Left renal cortex interstitium (tissue), 4 donors: ENCODE measurements at regions not wholly inside any gene's neighbourhood (a gene's known extent, or its start where the extent isn't known, plus 50 kb on each side); places are given as distances from the start of the nearest gene placed in this dataset.

Experiments
- DNase-seq, 4 donors: peaks; one replicate each; pipeline ENCODE4 v3.0.0-alpha.2; 2013; ENCODE audit warnings: low read depth in 4 of 4, low spot score in 2 of 4, missing footprints in 1 of 4

DNA sequence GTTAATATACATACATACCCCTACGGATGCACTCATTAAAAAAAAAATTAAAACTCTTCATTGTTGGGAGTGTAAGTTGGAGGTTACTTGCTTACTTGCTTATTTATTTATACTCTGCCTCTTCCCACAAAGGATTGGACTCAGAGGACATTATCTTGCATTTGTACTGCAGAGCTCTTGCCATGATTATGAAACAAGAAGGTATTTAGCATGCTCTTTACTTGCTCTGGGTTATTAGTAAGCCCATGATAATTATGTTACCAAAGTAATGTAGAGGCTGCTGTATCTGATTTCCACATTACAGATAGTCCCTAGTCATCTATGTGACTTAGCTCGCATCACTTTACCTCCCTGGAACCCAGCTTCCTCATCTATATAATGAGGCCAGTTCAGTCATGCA is 355.1 kb upstream of the PTBP2 start:
- DNase-seq, result no peak

DNA sequence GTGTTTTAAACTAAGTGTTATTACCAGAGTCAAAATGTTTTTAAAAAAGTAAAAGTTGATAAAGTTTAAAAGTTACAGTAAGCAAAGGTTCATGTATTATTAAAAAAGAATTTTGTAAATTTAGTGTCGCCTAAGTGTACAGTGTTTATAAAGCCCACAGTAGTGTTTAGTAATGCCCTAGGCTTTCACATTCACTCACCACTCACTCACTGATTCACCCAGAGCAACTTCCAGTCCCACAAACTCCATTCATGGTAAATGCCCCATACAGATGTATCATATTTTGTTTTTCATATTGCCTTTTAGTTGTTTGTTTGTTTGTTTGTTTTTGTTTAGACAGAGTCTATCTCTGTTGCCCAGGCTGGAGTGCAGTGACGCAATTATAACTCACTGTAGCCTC is 353.8 kb upstream of the PTBP2 start:
- no peak for DNase-seq

DNA sequence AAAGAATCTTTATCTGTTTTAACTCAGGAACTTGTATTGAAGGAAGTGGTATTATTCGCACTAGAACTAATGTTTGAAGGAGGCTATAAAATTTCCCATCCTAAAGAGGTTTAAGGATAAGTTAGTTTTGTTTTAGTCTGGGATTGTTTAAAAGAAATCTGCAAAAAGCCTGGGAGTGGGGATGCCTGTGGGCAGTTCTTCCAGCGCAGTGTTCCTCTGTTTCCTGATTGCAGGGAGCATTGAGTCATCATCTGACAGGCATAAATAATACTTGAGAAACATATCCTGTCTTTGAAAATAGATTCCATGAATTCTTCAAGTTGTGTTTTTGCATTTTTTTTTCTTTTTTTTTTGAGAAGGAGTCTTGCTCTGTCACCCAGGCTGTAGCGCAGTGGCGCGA is 350.8 kb upstream of the PTBP2 start:
- no peak for DNase-seq

DNA sequence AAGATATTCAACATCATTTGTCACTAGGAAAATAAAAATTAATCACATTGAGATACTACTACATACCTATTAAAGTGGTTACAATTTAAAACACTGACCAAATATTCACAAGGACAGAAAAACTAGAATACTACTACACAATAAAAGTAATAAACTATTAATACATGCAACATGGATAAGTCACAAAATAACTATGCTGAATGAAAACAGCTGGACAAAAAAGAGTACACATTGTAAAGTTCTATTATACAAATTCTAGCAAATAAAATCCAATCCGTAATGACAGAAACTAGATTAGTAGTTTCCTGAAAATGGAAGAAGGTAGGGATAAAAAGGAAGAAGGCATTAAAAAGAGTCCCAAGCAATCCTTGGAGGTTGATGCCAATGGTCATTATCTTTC is 348.7 kb upstream of the PTBP2 start:
- DNase-seq, result no peak

DNA sequence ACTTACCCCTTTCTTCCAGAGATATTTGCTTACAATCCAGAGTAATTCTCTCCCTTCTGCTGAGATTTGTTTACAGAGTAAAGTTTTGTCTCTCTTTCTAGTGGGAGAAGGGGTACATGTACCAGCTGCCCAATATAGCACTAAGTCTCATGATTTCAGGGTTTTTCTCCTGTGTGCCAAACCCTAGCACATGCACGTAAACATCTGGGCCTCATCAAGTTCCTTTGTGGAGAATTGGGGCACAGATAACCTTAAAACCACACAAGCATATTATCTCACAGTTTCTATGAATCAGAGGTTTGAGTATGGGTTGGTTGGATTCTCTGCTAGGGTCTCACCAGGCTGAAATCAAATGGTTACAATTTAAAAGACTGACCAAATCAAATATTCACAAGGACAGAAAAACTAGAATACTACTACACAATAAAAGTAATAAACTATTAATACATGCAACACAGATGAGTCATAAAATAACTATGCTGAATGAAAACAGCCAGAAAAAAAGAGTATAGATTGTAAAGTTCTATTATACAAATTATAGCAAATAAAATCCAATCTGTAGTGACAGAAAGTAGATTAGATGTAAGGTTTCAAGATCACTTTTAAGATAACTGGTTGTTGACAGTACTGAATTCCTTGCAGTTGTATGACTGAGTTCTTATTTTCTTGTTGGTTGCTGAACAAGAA is 347.4 kb upstream of the PTBP2 start:
- DNase-seq, result no peak

DNA sequence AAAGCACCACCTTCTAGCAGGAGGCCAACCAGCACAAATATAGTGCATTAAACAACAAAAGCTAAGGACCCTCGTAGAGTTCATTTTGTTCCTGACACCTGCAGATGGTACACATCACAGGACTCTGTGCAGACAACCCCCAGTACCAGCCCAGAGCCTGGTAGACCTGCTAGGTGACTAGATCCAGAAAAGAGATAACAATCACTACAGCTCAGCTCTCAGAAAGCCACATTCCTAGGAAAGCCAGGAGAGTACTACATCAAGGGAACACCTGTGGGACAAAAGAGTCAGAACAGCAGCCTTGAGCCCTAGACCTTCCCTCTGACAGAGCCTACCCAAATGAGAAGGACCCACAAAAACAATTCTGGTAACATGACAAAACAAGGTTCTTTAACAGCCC is 344.7 kb upstream of the PTBP2 start:
- no peak for DNase-seq

DNA sequence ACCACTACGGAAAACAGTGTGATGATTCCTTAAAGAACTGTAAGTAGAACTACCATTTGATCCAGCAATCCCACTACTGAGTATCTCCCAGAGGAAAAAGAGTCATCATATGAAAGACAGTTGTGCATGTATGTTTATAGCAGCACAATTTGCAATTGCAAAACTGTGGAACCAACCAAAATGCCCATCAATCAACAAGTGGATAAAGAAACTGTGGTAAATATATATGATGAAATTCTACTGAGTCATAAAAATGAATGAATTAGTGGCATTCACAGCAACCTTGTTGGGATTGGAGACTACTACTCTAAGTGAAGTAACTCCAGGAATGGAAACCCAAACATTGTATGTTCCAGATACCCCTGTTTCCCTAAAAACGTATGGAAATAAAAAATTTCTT is 337.0 kb upstream of the PTBP2 start:
- no peak for DNase-seq

DNA sequence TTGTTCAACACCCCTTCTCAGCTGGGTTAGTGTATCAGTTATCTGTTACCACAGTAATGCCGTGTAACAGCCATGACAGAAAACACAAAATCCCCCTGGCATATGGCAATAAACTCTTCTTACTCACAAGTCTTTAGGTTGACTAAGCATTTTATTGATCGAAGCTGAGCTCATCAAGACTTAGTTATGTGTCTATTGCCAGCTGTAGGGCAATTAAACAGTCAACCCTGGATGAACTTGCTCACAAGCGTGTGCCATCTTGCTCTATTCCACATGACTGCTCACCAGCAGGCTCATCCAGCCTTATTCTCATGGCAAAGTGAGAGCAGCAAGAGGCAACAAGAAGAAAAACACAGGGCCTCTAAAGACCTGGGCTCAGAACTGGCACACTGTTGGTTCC is 333.8 kb upstream of the PTBP2 start:
- DNase-seq, result no peak

DNA sequence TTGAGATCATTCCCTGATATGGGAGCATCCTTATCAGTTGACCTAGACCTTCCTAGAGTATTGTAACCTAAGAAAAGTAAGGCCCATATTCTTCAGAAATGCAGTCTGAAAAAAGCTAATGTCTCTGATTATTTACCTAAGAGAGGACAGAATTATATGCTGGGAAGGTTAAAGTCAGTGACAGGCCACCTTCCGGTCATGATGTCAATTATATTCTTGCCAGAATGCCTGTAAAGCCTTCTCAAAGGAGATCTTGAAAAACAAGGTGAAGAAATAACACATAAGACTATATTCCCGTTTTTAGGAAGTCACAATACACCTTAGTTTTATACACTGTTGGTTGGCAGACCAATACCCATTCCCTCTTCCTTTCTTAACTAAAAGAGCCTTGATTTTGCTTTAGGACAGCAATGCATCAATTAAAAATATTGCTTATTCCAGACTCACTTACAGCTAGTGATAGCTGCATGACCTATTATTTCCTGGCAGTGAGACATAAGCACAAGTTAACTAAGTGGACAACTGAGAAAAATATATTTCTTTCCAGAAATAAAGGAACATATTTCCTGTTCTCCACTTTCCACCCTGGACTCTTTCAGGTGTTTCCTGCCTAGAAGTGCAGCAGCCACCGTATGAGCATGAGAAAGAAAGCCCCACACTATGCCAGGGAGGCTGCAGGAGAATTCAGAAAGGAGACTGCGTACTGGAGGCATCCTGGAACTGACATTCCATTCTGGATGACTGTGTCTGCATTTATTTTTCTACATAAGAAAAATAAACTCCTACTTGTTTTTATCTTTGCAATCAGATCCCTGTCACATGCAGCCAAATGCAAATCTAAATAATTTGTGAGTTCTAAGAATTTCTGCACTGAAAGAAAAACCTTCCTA is 332.9 kb upstream of the PTBP2 start:
- no peak for DNase-seq

DNA sequence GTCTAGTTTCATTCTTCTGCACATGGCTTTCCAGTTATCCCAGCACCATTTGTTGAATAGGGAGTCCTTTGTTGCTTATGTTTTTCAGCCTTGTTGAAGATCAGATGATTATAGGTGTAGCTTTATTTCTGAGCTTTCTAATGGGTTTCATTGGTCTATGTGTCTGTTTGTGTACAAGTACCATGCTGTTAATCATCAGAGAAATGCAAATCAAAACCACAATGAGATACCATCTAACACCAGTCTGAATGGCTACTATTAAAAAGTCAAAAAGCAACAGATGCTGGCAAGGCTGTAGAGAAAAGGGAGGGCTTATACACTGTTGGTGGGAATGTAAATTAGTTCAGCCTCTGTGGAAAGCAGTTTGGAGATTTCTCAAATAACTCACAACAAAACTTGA is 321.5 kb upstream of the PTBP2 start:
- DNase-seq, result no peak

DNA sequence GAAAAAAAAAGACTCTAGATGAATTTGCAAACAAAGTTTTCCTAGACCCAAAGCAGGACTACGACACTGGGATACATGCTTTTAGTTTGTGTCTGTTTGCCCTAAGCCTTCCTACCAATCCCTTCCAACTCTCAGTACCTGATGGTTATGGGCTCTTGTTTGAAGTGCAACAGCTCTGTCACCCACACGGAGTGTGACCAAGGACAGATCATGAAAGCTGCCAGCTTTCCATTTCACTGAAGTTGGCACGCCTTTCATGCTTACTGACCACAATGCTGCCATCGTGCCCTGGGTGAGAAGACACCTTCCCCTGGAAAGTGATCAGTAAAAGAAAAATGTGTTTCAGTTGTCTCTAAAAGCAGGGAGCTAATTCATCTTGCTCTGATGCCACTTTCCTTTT is 312.5 kb upstream of the PTBP2 start:
- DNase-seq, result no peak

DNA sequence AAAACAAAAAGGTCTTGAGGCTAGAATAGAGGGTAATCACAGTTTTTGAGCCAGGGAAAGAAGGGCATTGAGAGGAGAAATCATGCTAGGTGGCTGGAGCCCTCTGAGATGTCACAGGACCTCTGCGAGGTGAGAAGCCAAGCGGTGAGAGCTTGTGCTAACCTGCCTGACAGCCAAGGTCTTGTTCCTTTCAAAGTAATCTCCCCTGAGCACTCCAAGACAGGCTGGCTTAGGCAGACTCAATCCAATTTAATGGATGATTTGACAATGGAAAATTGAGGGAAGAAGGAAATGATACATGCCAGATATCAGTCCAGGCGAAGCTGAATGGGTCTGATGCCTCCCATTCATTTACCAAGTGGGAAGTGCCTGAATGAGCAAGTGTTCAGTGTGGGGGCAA is 311.9 kb upstream of the PTBP2 start:
- DNase-seq, result no peak

DNA sequence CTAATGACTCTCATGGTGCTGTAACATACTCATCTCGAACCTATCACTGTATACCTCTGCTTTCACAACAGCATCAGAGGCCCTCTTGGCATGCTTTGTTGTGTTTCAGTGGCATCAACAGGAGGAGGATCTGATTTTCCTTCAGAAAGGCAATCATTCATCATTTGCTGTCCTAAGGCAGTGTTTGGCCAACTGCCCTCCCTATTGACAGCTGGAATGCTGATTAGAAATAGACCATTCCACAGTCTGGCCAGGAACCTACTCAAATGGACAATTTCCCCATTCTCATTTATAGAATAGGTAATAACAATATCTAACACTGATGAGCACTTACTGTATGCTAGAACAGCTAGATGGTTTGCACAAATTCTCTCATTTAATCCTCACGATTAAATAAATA is 310.6 kb upstream of the PTBP2 start:
- DNase-seq, result no peak

DNA sequence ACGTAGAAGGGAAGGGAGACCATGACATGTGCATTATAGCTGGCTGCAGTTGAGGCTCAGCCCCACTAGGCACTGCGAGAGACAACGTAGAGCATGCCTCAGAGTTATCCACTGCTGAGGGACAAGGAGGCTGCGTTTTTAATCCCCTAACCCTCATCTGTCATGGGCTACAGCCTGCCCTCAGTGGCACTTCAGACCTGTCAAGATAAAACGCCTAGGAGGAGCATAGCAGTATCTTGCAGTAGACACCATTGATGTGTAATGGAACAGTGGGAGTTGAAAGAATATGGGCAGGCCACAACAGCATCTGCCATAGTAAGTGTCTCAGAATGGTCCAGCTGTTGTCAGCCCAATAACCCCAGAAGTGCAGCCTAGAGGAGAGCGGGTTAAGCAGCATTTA is 307.0 kb upstream of the PTBP2 start:
- DNase-seq, result no peak

DNA sequence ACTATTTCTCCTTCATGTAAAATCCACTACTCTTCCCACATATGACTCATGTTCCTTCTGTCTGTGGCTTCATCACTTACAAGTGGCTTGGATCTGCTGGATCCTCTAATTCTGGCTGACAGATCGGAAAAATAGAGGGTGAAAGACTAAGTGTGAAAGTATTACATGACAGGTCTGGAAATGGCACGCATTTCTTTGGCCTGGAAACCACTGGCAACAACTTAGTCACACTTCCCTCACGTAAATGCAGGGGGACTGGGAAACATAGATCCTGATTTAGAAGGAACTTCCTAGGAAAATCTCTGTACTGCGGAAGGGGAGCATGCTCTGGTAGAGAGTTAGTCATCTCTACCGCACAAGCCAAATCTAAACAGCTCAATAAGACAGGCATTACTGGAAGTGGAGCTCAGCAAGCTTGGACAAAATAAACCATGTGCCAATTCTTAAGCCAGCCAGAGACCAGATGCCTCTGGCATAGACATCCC is 305.4 kb upstream of the PTBP2 start:
- DNase-seq, result no peak

DNA sequence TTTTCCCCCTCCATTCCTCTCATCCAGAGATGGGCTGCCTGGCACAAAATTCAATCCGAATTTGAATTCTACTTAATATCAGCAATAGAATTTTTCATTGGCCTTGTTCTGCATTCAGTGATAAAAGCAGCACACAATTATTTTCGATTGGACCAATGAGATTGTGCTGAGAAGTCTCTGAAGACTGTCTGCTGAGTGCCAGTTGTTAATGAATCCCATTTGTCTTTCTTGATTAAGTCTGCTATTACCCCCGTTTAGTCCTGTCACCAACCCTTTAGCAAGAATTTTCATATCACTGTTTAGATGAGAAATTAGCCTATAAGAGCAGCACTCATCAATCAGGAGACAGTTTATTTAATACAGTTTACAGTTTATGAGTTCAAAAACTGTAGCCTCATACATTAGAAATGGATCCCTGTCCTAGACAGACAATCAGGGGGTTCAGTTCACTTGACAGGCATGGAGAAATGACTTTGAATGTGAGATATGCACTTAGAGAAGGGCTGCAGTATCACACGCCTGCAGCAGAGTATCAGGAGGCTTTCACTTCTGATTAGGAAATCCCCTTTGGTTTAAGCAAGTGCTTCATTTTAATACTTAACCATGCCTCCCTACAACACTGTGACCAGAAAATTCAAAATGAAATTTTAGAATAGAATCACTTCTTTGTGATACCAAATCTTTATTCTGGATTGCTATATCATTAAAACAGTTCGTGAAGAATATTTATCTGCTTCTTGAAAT is 304.7 kb upstream of the PTBP2 start:
- no peak for DNase-seq

DNA sequence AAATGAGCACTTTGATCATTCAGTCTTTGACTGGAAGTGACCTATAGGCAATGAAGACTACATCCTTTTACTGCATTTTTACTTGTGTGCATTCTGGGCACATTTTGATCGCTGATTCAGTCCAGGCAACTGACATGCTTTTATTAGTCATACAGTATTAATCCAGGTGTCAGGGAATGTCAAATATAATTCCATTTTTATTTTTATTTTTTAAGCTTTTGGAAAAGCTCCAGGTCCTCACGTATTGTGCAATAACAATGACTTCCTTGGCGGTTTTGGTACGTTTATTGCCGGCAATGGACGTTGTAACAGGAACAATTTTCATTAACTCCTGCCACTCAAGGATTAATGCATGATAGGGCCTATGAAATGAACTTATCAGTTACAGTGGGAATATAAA is 302.6 kb upstream of the PTBP2 start:
- DNase-seq, result no peak

DNA sequence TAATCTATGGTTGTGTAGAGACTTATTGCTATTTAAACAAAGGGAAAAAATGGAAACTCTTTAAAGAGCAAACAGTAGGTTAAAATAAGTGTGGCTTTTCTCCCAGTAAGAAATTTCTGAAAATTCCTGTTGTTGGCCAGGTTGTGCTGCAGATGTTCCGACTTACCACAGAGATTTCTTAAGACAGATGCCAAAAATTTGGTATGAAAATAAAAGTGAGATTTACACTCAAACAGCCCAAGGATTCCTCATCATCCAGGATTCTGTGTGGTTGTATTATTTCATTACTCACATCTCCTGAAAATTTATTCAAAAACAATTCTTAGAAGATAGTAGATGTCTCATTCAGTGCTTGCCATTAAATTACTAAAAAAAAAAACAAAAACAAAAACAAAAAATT is 296.7 kb upstream of the PTBP2 start:
- no peak for DNase-seq

DNA sequence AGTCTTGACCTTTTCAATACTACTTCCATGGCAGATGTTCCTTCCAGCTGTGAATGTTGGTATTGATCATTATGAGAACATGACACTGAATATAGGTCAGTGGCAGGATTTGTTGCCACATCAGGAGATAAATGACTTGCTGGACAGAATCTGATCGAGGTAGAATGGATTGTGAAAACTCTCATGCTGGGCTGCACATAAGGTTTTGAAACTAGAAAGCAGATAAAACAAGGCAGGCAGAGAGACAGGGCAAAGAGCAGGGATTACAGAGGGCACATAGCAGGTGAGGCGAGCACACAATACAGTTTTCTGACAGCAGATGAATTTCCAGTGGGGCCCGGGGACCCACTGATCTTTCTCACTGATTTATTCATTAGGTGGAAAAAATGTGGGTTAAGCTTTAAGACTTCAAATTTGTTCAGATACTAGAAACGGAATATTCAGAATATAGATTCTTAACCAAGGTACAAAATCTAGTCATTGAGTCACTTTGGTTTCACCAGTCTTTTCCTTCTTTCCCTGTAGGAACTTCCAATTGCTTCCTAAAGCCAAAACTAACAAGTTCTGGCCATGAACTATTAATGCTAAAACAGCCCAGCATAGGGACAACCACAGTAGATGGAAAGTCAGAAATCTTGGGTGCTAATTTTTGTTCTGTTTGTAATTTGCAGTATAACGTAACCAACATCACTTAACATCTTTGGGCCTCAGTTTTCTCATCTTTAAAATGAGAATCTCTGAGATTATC is 296.0 kb upstream of the PTBP2 start:
- DNase-seq, result no peak

DNA sequence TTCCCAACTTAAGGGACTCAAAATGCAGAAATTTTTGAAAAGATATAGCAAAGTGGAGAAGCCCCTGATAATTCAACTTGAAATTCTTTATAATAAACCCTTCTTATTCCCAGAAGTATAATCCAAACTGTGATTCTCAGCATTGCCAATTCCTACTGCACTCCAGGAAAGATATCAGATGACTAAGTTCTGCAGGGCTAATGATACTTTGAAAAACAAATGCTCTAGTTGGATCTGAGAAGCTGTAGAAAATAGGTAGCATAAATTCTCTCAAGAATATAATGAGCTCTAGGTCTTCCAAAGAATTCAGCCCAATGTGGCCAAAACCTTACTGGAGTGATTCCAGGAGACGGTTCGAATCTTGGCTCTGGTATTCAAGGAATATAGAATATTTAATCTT is 294.0 kb upstream of the PTBP2 start:
- DNase-seq, result no peak

DNA sequence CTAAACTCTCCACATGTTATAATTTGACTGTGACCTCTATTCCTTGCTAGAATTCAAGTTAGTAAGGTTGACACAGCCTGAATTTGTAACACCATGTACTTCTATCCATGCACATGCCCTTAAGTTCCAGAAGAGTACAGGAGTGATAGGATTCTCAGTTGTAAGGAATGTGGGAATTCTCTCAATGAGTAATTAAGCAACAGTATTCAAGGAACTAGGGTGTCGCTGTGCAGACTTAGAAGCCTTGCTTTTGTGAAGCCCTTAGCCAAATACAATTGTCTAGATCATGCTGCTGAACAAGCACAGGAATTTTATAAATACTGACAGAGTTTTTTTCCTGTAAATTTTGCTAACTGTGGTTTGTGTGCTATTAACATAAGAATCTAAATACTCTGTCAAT is 276.3 kb upstream of the PTBP2 start:
- DNase-seq, result no peak
